Caco-2 (cell line): ENCODE measurements at regions not wholly inside any gene's neighbourhood (a gene's known extent, or its start where the extent isn't known, plus 50 kb on each side); places are given as distances from the start of the nearest gene placed in this dataset.

Source experiments
- BruUV-seq: library from RNA; stranded (reverse); fragments of 400-500 nt; replicated peaks from 2 replicates; lab custom pipeline; 2021; lab: Mats Ljungman, UMichigan
- CTCF ChIA-PET: fragments of 300-600 bp; sonication (Branson Sonifier 250); formaldehyde crosslinking; loops from one replicate; lab custom pipeline; 2022; ENCODE audit warnings: antibody characterized with exemption; lab: Charles Lee
- POLR2A ChIA-PET: fragments of 300-600 bp; sonication (Branson Sonifier 250); formaldehyde crosslinking; loops from one replicate; lab custom pipeline; 2022; ENCODE audit warnings: antibody characterized with exemption; lab: Charles Lee
- DNase-seq, 2 experiments: peaks; one replicate each; pipeline versions ENCODE4 v3.0.0 to v3.0.0-alpha.2; 2020 to 2022
- H3K27me3 ChIP-seq: replicated peaks from 2 replicates; pipeline ENCODE4 v1.6.0; 2011; ENCODE audit warnings: low read length; ENCODE audit not compliant: control insufficient read depth, insufficient read depth
- H3K36me3 ChIP-seq: 2 replicates; pipeline ENCODE4 v1.5.1; 2011; ENCODE audit warnings: low read length; ENCODE audit not compliant: control insufficient read depth, insufficient read depth
- H3K4me1 ChIP-seq: fragments of 250-450 bp; sonication (Bioruptor Pico); 2 replicates; pipeline ENCODE4 v1.5.1; 2020; ENCODE audit warnings: mild to moderate bottlenecking
- H3K4me3 ChIP-seq: 2 replicates; pipeline ENCODE4 v1.5.1; 2011; ENCODE audit warnings: low read depth, mild to moderate bottlenecking, control low read depth, low read length
- H3K9me3 ChIP-seq: fragments of 250-450 bp; sonication (Bioruptor Pico); 2 replicates; pipeline ENCODE4 v1.5.1; 2020; ENCODE audit warnings: mild to moderate bottlenecking, moderate library complexity
- H3K27ac Mint-ChIP-seq: one replicate; pipeline ENCODE4 v1.8.0; 2022; ENCODE audit warnings: mixed read lengths; ENCODE audit not compliant: unreplicated experiment
- H3K27me3 Mint-ChIP-seq: one replicate; pipeline ENCODE4 v1.8.0; 2022; ENCODE audit warnings: mixed read lengths; ENCODE audit not compliant: insufficient read depth, unreplicated experiment
- H3K36me3 Mint-ChIP-seq: one replicate; pipeline ENCODE4 v1.8.0; 2022; ENCODE audit warnings: mild to moderate bottlenecking, mixed read lengths; ENCODE audit not compliant: insufficient read depth, unreplicated experiment
- H3K4me1 Mint-ChIP-seq: one replicate; pipeline ENCODE4 v1.8.0; 2022; ENCODE audit warnings: low read depth, mixed read lengths; ENCODE audit not compliant: unreplicated experiment
- H3K4me3 Mint-ChIP-seq: one replicate; pipeline ENCODE4 v1.8.0; 2022; ENCODE audit warnings: mild to moderate bottlenecking, moderate library complexity, mixed read lengths; ENCODE audit not compliant: unreplicated experiment
- H3K9me3 Mint-ChIP-seq: one replicate; pipeline ENCODE4 v1.8.0; 2022; ENCODE audit warnings: mixed read lengths; ENCODE audit not compliant: unreplicated experiment
- CTCF ChIP-seq, 2 experiments: fragments of 200-600 bp in 1 of 2; IDR thresholded peaks; 1 replicate in 1 of 2; 2 replicates in 1 of 2; pipeline versions ENCODE4 v1.5.1 to v1.8.0; 2011 to 2022; ENCODE audit warnings: antibody characterized with exemption in 1 of 2, control low read depth in 1 of 2, inconsistent platforms in 1 of 2, low read depth in 1 of 2, low read length in 1 of 2, mild to moderate bottlenecking in 1 of 2, moderate library complexity in 1 of 2; ENCODE audit not compliant: insufficient read depth in 1 of 2, severe bottlenecking in 1 of 2, unreplicated experiment in 1 of 2
- intact Hi-C: fragments of 100-400 bp; cut with micrococcal nuclease; formaldehyde crosslinking; loops from one replicate; pipeline ENCODE4 v1.10.0; 2022; ENCODE audit not compliant: unreplicated experiment

GRCh38 chr2:6791682-6792081 is 74.0 kb downstream of the CMPK2 start:
- POLR2A ChIA-PET = no interaction called here
- Mint-ChIP-seq H3K36me3 (no peaks in the 10 kb centered on the region), H3K27ac (no peak overlapping the region), H3K4me1 (no peaks in the 10 kb centered on the region), H3K9me3 (peaks cover 10% of the 10 kb centered on the region), H3K4me3 (no peak overlapping the region), H3K27me3 (peaks cover 10% of the 10 kb centered on the region)
- Histone ChIP-seq H3K27me3 (no peaks in the 10 kb centered on the region), H3K4me1 (no peaks in the 10 kb centered on the region), H3K4me3 (no peak overlapping the region), H3K36me3 (no peaks in the 10 kb centered on the region), H3K9me3 (no peaks in the 10 kb centered on the region)
- TF ChIP-seq CTCF (IDR thresholded peaks at IDR 0.05; ENCODE audit: insufficient read depth in 1 of 2, low read depth in 1 of 2, low read length in 1 of 2, severe bottlenecking in 1 of 2, unreplicated experiment in 1 of 2) = peak in 1 of 2 experiments; percentile 3
- CTCF ChIA-PET = no interaction called here
- BruUV-seq = no TSS peak
- no peak for DNase-seq
- intact Hi-C loops = no loop called here

- no peaks in the 10 kb centered on the region for H3K36me3 ChIP-seq
- Mint-ChIP-seq H3K27me3 (peaks cover 9% of the 10 kb centered on the region), H3K4me1 (no peaks in the 10 kb centered on the region), H3K27ac (no peak overlapping the region), H3K9me3 (peaks cover 10% of the 10 kb centered on the region), H3K4me3 (no peak overlapping the region), H3K36me3 (no peaks in the 10 kb centered on the region)
- BruUV-seq = no TSS peak
- no peak overlapping the region for H3K4me3 ChIP-seq
- H3K27me3 ChIP-seq = no peaks in the 10 kb centered on the region
- no peaks in the 10 kb centered on the region for H3K9me3 ChIP-seq
- CTCF ChIA-PET = no interaction called here
- no peaks in the 10 kb centered on the region for H3K4me1 ChIP-seq
- intact Hi-C loops = no loop called here
- TF ChIP-seq CTCF (IDR thresholded peaks at IDR 0.05; ENCODE audit: insufficient read depth in 1 of 2, low read depth in 1 of 2, low read length in 1 of 2, severe bottlenecking in 1 of 2, unreplicated experiment in 1 of 2) = no peak
- POLR2A ChIA-PET = no interaction called here
- no peak for DNase-seq
Measured at GRCh38 chr2:6792883-6793282, 72.8 kb downstream of the CMPK2 start.

- no peaks in the 10 kb centered on the region for H3K4me1 ChIP-seq
- intact Hi-C loops = no loop called here
- H3K36me3 ChIP-seq = no peaks in the 10 kb centered on the region
- Mint-ChIP-seq H3K9me3 (peaks cover 10% of the 10 kb centered on the region), H3K36me3 (no peaks in the 10 kb centered on the region), H3K4me1 (no peaks in the 10 kb centered on the region), H3K27me3 (peaks cover 9% of the 10 kb centered on the region), H3K27ac (no peak overlapping the region), H3K4me3 (no peak overlapping the region)
- H3K4me3 ChIP-seq = no peak overlapping the region
- no peaks in the 10 kb centered on the region for H3K27me3 ChIP-seq
- DNase-seq = peak in 1 of 2 experiments; percentile 8
- BruUV-seq = no TSS peak
- POLR2A ChIA-PET = no interaction called here
- no peaks in the 10 kb centered on the region for H3K9me3 ChIP-seq
- no peak for TF ChIP-seq CTCF (IDR thresholded peaks at IDR 0.05; ENCODE audit: insufficient read depth in 1 of 2, low read depth in 1 of 2, low read length in 1 of 2, severe bottlenecking in 1 of 2, unreplicated experiment in 1 of 2)
- CTCF ChIA-PET = no interaction called here
Measured at GRCh38 chr2:6793371-6793770, 72.3 kb downstream of the CMPK2 start.
